Daoy (cell line): ENCODE measurements at regions not wholly inside any gene's neighbourhood (a gene's known extent, or its start where the extent isn't known, plus 50 kb on each side); places are given as distances from the start of the nearest gene placed in this dataset.
"Not testable (repeated sequence)": the region's sequence is repeated elsewhere in the genome, so short reads cannot be mapped to it uniquely, and the experiment has no call there.

Experiments used
- DNase-seq: peaks from one replicate; pipeline ENCODE4 v3.0.0-alpha.2; 2015; ENCODE audit warnings: low read depth

GRCh38 chr12:89777733-89778379, 69.2 kb upstream of the ATP2B1 start:
- DNase-seq, result no peak

GRCh38 chr12:89775986-89776365, 67.3 kb upstream of the ATP2B1 start:
- DNase-seq, result no peak

- no peak for DNase-seq
Observed at GRCh38 chr12:89775063-89775985, 66.7 kb upstream of the ATP2B1 start.

DNA sequence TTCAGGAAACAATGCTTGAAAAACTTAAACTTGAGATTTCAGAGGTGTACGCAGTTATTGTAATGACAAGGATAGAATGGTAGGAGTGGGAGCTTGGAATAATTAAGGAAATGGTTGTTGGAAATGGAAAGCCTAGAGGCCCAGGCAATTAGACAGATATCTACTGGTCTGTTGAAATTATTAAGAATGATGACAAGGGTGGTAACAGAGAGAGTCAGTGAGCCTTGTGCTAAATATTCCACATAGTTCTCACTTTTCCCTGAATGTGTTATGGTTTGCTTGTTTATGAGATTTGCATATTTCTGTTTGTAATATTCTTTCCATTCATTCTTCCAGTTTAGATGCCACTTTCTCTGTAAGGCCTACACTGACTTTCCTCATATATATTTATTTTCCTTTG, 66.0 kb upstream of the ATP2B1 start:
- no peak for DNase-seq

GRCh38 chr12:89770391-89770790, 61.8 kb upstream of the ATP2B1 start:
- DNase-seq, result no peak

- no peak for DNase-seq
Observed at GRCh38 chr12:89769483-89769818, 60.8 kb upstream of the ATP2B1 start.

- peak; percentile 91 for DNase-seq
Observed at GRCh38 chr12:89768586-89769482, 60.2 kb upstream of the ATP2B1 start.

DNA sequence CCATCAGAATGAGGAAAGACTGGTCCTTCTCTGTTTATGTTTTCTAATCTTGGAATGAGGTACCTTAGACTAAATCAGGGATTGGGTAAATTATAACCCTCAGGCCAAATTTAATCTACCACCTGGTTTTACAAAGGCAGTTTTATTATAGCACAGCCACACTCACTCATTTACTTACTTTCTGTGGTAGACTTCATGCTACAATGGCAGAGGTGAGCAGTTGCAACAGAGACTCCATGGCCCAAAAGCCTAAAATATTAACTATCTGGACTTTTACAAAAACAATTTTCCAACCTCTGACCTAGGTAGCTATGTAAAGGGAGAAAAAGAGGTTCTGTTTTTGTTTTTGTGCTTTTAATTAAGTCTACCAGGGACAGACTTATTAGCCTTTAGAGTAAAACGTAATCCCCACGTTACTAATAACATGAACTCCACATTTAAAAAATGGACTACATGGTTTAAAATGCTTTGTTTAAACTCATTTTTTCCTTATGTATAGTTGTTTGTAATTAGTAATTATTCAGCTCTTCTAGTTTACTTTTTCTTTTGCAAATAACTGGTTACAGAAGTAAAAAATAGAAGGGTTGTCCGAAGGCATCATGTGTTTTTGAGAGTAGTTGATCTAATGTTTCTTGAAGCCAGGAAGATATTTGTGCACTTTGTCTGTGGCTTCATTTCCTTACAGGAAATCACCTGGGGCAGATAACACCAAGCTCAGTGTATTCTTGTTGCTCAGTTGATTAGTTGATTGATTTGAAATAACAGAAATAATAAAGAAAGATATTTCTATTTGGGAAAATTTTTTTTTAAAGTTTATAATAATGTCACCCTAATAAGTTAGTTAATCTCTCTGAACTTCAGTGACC, 57.6 kb upstream of the ATP2B1 start:
- DNase-seq, result no peak

GRCh38 chr12:89764164-89764563, 55.5 kb upstream of the ATP2B1 start:
- DNase-seq, result not testable (repeated sequence)

DNA sequence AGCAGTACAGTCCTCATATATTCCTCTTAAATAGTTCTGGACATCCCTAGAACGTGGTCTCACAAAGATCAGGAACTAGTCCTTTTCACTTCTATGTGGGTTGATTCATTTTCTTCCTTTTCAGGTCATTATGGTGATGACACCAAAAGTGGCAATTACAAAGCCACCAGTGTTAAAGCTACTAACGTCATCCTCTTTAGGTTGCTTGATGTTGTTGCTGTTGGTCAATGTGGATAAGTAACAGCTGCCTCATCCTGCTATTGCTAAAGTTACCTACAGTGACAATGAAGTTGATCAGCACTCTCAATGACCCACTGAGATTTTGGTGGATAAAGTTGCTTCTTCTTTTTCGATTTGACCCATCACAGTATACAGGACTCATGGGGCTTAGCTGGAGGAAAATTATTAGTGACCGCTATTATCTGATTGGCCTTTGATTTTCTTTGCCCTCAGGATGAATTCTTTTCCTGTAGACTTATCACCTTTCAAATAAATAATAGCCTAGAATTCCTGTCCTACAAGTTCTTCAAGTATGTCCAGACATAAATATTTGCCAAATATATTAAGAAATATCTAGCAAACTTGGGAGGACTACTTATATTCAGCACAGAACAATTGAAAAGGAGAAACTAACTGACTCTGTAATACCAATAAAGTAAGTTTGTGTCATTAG, 54.0 kb upstream of the ATP2B1 start:
- no peak for DNase-seq

- no peak for DNase-seq
Observed at GRCh38 chr12:89760783-89761182, 52.1 kb upstream of the ATP2B1 start.
